NCI-H1048 (cell line): ENCODE measurements at regions not wholly inside any gene's neighbourhood (a gene's known extent, or its start where the extent isn't known, plus 50 kb on each side); places are given as distances from the start of the nearest gene placed in this dataset.

Experiments used
- DNase-seq: peaks from one replicate; lab custom pipeline; 2025; lab: John Stamatoyannopoulos, UW

DNA sequence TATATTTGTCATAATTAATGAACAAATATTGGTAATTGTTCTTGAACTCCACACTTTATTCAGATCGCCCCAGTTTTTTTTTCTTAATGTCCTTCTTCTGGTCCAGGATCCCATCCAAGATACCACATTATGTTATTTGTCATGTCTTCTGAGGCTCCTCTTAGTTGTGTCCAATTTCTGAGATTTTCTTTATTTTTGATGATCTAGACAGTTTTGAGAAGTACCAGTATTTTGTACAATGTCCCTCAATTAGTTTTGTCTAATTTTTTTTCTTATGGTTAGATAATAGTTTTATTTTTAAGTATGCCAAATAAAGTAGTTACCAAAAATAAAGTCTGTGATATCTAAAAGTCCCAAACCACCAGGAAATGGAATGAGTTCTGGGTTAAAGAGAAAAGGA lies 440.8 kb upstream of the ATP2B1 start:
- DNase-seq, result no peak

- no peak for DNase-seq
These were observed 420.9 kb upstream of the ATP2B1 start for GRCh38 chr12:90129366-90130030.

DNA sequence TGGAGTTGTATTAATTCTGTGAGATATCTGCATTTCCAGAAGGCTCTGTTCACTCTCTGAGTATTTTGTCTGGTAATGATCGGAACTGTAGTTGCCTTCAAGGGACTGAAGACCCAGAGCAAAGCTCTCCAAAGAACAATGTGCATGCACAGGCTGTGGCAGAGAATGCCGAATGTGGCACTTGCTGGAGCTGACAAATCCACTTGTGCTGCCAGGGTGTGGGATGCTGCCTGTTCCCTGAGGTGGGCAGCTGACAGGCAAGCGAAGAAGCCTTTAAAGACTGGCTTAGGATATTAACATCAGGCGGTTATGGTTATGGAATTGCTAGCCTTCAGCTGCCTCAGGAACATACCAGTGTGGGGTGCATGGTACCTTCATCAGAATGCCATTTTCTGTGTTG lies 419.9 kb upstream of the ATP2B1 start:
- DNase-seq, result no peak

DNA sequence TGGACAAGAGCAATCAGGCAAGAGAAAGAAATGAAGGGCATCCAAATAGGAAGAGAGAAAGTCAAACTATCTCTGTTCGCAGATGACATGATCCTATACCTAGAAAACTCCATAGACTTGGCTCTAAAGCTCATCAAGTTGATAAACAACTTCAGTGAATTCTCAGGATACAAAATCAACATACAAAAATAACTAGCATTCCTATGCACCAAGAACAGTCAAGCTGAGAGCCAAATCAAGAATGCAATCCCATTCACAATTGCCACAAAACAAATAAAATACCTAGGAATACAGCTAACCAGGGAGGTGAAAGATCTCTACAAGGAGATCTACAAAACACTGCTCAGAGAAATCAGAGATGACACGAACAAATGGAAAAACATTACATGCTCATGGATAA lies 417.5 kb upstream of the ATP2B1 start:
- DNase-seq, result no peak

DNA sequence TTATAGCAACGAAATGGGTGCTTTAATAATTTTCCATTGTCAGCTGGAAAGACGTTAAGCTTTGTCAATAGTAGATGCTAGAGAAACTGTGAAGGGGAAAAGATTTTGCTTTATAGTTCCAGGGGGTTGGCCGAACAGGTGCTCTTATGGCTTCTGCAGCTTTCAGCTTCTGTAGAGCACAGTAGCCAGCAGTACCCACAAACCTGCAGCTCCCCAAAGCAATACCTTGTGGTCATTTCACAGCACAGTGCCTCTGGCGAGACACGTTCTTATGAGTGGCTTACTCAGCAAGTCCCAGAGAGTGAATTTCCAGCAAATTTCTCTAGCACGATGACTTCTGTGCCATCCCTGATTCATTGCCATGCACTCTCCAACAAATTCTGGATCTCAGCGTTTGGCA lies 416.3 kb upstream of the ATP2B1 start:
- DNase-seq, result no peak

DNA sequence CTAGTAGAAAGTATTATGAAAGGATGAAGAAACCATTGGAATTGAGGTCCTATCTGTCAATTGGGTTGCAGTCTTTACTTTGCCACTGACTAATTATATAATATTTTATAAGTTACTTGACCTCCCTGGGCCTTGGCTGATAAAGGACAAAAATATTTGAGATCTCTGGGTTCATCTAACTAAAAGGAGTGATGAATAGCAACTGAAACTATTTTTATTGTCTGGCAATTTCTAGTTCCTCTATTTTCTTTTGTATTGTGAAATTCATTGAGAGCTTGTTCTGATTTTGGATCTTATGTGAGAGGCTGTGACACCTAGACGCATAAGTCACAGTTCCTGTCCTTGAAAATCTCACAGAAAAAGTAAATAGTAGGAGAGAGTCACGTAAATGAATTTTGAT lies 415.7 kb upstream of the ATP2B1 start:
- DNase-seq, result no peak

GRCh38 chr12:90122681-90123080 lies 414.0 kb upstream of the ATP2B1 start:
- no peak for DNase-seq

DNA sequence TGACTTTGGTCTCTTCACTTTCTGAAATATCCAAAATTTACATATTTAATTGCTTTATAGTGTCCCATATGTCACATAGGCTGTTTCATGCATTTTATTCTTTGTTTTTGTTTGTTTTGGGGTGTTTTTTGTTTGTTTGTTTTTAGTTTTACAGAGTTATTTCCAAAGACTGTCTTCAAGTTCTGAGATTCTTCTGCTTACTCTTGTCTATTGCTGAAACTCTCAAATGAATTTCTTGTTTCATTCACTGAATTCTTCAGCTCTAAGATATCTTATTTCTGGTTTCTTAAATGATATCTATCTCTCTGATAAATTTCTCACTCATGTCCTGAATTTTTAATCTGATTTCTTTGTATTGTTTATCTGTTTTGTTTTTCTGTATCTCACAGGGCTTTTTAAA lies 412.0 kb upstream of the ATP2B1 start:
- DNase-seq, result no peak

- no peak for DNase-seq
These were observed 404.0 kb upstream of the ATP2B1 start for GRCh38 chr12:90112666-90113065.

DNA sequence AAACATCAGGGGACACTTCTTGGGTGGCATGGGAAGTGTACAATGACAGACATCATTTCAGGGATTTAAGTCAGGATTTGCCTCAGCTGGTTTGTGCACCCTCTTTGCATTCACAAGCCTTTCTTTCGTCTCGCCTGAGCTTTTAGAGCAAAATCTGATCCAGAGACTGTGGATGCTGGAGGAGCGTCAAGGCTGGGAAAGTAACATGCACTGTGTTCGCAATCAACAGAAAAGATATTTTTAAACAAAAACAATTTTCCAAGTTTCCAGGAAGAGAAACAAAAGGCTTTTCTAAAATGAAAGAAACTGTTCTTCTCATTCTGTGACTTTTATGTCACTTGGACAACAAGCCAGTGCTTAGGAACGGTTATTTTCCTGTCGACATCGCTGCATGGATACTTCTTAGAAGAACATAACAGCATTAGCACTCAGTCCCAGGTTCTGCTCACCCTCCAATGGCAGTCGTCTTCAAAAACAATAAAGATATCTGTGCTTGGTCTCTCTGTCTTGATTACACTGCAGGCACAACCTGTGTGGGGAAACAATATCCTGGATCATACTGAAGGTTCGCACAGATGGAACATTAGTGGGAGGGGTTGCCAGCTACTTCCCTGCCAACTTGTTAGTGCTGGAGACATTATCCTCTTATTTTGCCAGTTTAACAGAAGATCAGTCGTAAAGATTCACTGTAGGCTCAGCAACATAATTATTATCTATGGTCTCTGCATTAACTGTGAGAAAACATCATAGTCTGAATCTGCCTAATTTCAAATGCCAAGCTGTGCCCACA lies 403.3 kb upstream of the ATP2B1 start:
- DNase-seq, result no peak

- DNase-seq, result no peak
These were observed 397.9 kb upstream of the ATP2B1 start for GRCh38 chr12:90106568-90106967.

DNA sequence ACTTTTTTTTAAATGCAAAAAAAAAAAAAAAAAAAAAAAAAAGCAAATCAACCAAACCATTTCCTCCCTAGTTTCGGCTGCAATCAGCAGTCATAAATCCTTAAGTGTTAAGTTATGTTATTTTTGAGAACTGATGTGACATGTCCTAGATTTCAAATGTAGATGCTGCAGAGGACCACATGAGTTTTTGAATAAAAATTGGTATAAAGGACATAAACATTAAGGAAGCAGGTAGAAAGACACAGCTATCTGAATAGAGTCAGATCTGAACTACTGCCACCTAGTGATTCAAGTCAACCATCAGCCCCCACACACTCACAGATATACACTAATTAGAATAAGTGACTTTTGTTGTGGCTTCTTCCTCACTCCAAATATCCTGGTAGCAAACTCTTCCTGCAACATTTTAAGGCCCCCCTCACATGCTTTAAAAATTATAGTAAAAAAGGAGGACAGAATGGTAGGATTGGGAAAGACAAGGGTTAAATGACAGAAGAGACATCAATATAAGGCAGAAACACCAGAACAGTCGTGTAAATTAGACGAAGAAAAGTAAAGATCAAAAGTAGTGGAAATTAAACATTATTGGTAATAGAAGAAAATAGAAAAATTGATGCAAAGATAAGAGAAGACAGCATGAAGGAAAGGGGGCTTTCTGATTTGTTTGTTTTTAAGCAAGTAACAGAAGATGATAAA lies 394.5 kb upstream of the ATP2B1 start:
- DNase-seq, result no peak

DNA sequence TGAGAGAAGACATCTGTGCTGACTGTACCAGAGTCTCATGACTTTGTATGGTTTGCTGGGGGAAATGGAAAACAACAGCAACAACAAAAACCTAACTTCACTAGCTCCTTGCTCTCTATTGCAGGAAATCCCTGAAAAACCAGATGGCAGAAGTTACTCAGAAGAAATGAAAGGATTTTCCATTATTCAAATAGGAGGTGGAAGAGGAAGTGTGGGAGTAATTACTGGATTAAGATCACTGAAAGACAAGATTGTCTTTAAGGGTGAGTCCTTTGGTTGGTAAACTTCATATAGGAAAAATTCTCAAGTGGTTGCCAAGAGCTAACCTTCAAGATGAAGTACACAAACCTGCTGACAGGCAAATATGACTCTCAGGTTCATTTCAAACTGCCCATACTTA lies 391.9 kb upstream of the ATP2B1 start:
- DNase-seq, result no peak

- no peak for DNase-seq
These were observed 390.6 kb upstream of the ATP2B1 start for GRCh38 chr12:90099288-90099687.

- no peak for DNase-seq
These were observed 389.6 kb upstream of the ATP2B1 start for GRCh38 chr12:90098132-90098779.

- no peak for DNase-seq
These were observed 383.2 kb upstream of the ATP2B1 start for GRCh38 chr12:90091809-90092208.

GRCh38 chr12:90090929-90091651 lies 382.5 kb upstream of the ATP2B1 start:
- peak; percentile 30 for DNase-seq

DNA sequence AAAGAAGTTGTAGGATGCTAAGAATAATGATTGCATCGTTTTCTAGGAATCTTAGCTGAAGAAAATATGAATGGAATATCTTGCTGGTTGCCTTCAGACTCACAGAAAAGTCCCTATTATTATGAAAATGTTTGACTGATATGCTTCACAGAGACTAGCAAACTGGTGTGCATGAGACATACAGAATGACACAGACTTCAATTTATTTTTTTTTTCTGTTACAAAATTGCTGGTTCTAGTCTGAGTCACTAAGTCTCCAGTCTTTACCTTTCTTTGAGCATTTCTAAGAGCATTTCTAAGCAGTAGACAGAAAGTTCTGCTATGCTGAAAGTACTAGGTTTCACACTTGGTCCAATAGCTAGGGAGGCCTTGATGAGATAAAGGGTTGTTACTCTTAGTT lies 377.6 kb upstream of the ATP2B1 start:
- no peak for DNase-seq

GRCh38 chr12:90085494-90086274 lies 377.0 kb upstream of the ATP2B1 start:
- no peak for DNase-seq

DNA sequence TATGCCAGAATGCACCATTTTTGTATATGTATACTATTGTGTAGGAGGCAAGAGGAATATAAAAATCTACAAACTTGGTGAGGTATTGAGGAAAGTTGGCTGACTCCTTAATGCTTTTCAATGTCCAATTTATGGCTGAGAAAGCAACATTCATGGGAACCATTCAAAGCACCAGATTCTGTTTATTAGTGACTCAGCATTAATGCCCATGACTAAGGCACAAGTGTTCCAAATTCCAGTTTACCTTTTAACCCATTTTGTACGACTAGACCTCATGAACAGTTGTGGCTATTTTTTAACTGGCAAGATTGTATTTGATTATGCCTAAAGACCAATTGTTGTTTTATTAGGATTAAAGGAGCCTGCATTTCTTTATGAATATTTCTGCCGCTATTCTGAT lies 375.4 kb upstream of the ATP2B1 start:
- DNase-seq, result no peak

GRCh38 chr12:90080616-90081015 lies 372.0 kb upstream of the ATP2B1 start:
- DNase-seq, result no peak
